KMS-11 (cell line): ENCODE measurements at regions not wholly inside any gene's neighbourhood (a gene's known extent, or its start where the extent isn't known, plus 50 kb on each side); places are given as distances from the start of the nearest gene placed in this dataset.

Experiments used
- H2AFZ ChIP-seq: fragments of 200-600 bp; sonication (generic); 2 replicates; pipeline ENCODE4 v1.6.1; 2016; ENCODE audit warnings: antibody characterized with exemption, mixed run types, low read depth
- H3K27ac ChIP-seq: fragments of 200-600 bp; sonication (generic); 2 replicates; pipeline ENCODE4 v1.6.1; 2016; ENCODE audit warnings: mild to moderate bottlenecking, mixed run types
- H3K27me3 ChIP-seq: fragments of 200-600 bp; sonication (generic); 2 replicates; pipeline ENCODE4 v1.6.1; 2017; ENCODE audit warnings: mild to moderate bottlenecking, low read depth, mixed run types, moderate library complexity; ENCODE audit not compliant: insufficient read depth
- H3K36me3 ChIP-seq: fragments of 200-600 bp; sonication (generic); 2 replicates; pipeline ENCODE4 v1.6.1; 2017; ENCODE audit warnings: mild to moderate bottlenecking, mixed run types; ENCODE audit not compliant: insufficient read depth
- H3K4me1 ChIP-seq: fragments of 200-600 bp; sonication (generic); 2 replicates; pipeline ENCODE4 v1.6.1; 2016; ENCODE audit warnings: mild to moderate bottlenecking, low read depth, mixed run types; ENCODE audit not compliant: poor library complexity, severe bottlenecking
- H3K4me2 ChIP-seq: fragments of 200-600 bp; sonication (generic); 2 replicates; pipeline ENCODE4 v1.7.0; 2016; ENCODE audit warnings: mild to moderate bottlenecking, mixed run types
- H3K4me3 ChIP-seq: fragments of 200-600 bp; sonication (generic); IDR thresholded peaks from 2 replicates; pipeline ENCODE4 v1.6.1; 2017; ENCODE audit warnings: low read depth, low read length, mixed read lengths; ENCODE audit not compliant: insufficient read depth
- H3K79me2 ChIP-seq: fragments of 200-600 bp; sonication (generic); 2 replicates; pipeline ENCODE4 v1.6.1; 2016; ENCODE audit warnings: low read depth, mixed run types; ENCODE audit not compliant: insufficient read depth
- H3K9ac ChIP-seq: fragments of 200-600 bp; sonication (generic); 2 replicates; pipeline ENCODE4 v1.6.1; 2016; ENCODE audit warnings: mild to moderate bottlenecking, mixed run types
- H4K20me1 ChIP-seq: fragments of 200-600 bp; sonication (generic); 2 replicates; pipeline ENCODE4 v1.6.1; 2016; ENCODE audit warnings: mild to moderate bottlenecking, mixed run types; ENCODE audit not compliant: insufficient read depth
- CTCF ChIP-seq: fragments of 200-600 bp; sonication (generic); conservative IDR thresholded peaks from 2 replicates; pipeline ENCODE4 v1.6.1; 2017; ENCODE audit warnings: low read depth, mild to moderate bottlenecking, antibody characterized with exemption, low read length, moderate library complexity, mixed read lengths

GRCh38 chr2:239502430-239503186 is 101.8 kb upstream of the HDAC4 start:
- no peaks in the 10 kb centered on the region for H3K36me3 ChIP-seq
- H3K4me2 ChIP-seq = no peak overlapping the region
- no peak overlapping the region for H3K4me3 ChIP-seq
- H3K79me2 ChIP-seq = no peaks in the 10 kb centered on the region
- H2AFZ ChIP-seq = no peak overlapping the region
- H3K27me3 ChIP-seq = peaks cover 15% of the 10 kb centered on the region; the same call in 1 of the 2 replicates
- H3K4me1 ChIP-seq = no peaks in the 10 kb centered on the region
- H3K27ac ChIP-seq = no peak overlapping the region
- H3K9ac ChIP-seq = no peak overlapping the region
- TF ChIP-seq CTCF = no peak
- H4K20me1 ChIP-seq = no peaks in the 10 kb centered on the region

GRCh38 chr2:239500574-239501550 is 100.0 kb upstream of the HDAC4 start:
- no peaks in the 10 kb centered on the region for H3K36me3 ChIP-seq
- no peak overlapping the region for H3K9ac ChIP-seq
- H2AFZ ChIP-seq = no peak overlapping the region
- no peaks in the 10 kb centered on the region for H3K79me2 ChIP-seq
- peaks cover 19% of the 10 kb centered on the region; the same call in 1 of the 2 replicates for H3K27me3 ChIP-seq
- no peak overlapping the region for H3K4me3 ChIP-seq
- H4K20me1 ChIP-seq = no peaks in the 10 kb centered on the region
- no peak overlapping the region for H3K4me2 ChIP-seq
- no peak for TF ChIP-seq CTCF
- no peaks in the 10 kb centered on the region for H3K4me1 ChIP-seq
- no peak overlapping the region for H3K27ac ChIP-seq

DNA sequence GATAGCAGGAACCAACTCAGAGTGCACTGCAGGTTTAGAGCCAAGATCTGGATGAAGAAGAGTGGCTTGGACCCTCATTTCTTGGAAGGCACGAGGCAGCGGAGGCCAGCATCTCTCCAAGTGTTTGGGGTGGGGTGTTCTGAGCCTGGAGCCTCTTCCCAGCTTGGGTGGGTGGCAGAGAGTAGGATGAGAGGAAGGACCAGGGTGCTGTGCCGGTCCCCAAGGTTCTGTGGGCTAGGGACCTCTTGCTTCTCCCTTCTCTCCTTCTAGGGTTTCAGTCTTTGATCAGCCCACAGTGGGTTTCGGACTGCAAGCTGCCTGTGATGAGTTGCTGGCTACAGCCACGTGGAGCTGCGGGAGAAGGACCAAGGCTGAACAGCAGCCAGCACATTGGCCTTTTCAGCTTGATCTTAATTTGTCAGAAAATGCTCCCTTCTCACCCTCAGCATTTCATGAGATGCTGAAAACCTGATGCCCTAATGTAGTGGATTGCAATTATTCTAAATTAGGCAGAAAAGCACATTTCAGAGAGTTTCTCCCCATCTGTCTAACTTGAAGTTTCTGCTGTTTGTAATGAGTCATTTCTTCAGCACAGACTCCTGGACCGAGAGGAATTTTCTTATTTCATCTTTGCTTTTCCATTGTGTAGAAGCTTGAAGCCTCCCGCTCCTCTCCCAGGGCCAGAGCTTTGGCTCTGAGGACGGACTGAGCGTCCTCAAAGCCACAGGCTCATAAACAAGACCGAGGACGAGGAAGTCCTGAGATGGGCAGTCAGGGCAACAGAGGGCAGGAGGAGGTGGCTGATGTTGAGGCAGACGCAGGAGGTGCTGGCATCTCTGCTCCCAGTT is 99.1 kb upstream of the HDAC4 start:
- Histone ChIP-seq H3K36me3 (no peaks in the 10 kb centered on the region), H3K79me2 (no peaks in the 10 kb centered on the region), H3K9ac (no peak overlapping the region), H3K4me3 (no peak overlapping the region), H3K4me1 (no peaks in the 10 kb centered on the region), H3K27ac (no peak overlapping the region), H3K27me3 (peaks cover 26% of the 10 kb centered on the region; the same call in 1 of the 2 replicates), H3K4me2 (no peak overlapping the region), H4K20me1 (no peaks in the 10 kb centered on the region), H2AFZ (no peak overlapping the region)
- no peak for TF ChIP-seq CTCF

- H2AFZ ChIP-seq = no peak overlapping the region
- H3K4me2 ChIP-seq = no peak overlapping the region
- no peaks in the 10 kb centered on the region for H3K36me3 ChIP-seq
- no peak overlapping the region for H3K9ac ChIP-seq
- H3K27ac ChIP-seq = no peak overlapping the region
- no peaks in the 10 kb centered on the region for H4K20me1 ChIP-seq
- H3K79me2 ChIP-seq = no peaks in the 10 kb centered on the region
- no peak overlapping the region for H3K4me3 ChIP-seq
- TF ChIP-seq CTCF = no peak
- H3K4me1 ChIP-seq = no peaks in the 10 kb centered on the region
- peaks cover 27% of the 10 kb centered on the region; the same call in 1 of the 2 replicates for H3K27me3 ChIP-seq
Measured at GRCh38 chr2:239498981-239499634, 98.3 kb upstream of the HDAC4 start.
